MM.1S (cell line): ENCODE measurements at regions not wholly inside any gene's neighbourhood (a gene's known extent, or its start where the extent isn't known, plus 50 kb on each side); places are given as distances from the start of the nearest gene placed in this dataset.
"Not testable (repeated sequence)": the region's sequence is repeated elsewhere in the genome, so short reads cannot be mapped to it uniquely, and the experiment has no call there.

Experiments used
- EZH2 ChIP-seq: fragments of 300-600 bp; sonication (generic); optimal IDR thresholded peaks from 2 replicates; pipeline ENCODE3; 2017; ENCODE audit warnings: low read depth, mild to moderate bottlenecking, antibody characterized with exemption, low read length, mixed read lengths
- TF ChIP-seq, protein P1 (sequence below): fragments of 300-600 bp; sonication (generic); IDR thresholded peaks from 2 replicates; pipeline ENCODE4 v1.5.1; 2016; ENCODE audit warnings: antibody characterized with exemption, low read length, mixed read lengths

- TF ChIP-seq, protein P1, sequence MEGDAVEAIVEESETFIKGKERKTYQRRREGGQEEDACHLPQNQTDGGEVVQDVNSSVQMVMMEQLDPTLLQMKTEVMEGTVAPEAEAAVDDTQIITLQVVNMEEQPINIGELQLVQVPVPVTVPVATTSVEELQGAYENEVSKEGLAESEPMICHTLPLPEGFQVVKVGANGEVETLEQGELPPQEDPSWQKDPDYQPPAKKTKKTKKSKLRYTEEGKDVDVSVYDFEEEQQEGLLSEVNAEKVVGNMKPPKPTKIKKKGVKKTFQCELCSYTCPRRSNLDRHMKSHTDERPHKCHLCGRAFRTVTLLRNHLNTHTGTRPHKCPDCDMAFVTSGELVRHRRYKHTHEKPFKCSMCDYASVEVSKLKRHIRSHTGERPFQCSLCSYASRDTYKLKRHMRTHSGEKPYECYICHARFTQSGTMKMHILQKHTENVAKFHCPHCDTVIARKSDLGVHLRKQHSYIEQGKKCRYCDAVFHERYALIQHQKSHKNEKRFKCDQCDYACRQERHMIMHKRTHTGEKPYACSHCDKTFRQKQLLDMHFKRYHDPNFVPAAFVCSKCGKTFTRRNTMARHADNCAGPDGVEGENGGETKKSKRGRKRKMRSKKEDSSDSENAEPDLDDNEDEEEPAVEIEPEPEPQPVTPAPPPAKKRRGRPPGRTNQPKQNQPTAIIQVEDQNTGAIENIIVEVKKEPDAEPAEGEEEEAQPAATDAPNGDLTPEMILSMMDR: not testable (repeated sequence)
- TF ChIP-seq EZH2: not testable (repeated sequence)
These were observed 270.8 kb upstream of the PRICKLE1 start for GRCh38 chr12:42860331-42860730.
